CD4-positive, alpha-beta T cell treated with Interleukin-17A for 4 hours (primary cell): ENCODE measurements at regions not wholly inside any gene's neighbourhood (a gene's known extent, or its start where the extent isn't known, plus 50 kb on each side); places are given as distances from the start of the nearest gene placed in this dataset.
"Not testable (repeated sequence)": the region's sequence is repeated elsewhere in the genome, so short reads cannot be mapped to it uniquely, and the experiment has no call there.

Experiments used
- DNase-seq: peaks from one replicate; pipeline ENCODE4 v3.0.0-alpha.2; 2020; ENCODE audit warnings: mixed read lengths

DNA sequence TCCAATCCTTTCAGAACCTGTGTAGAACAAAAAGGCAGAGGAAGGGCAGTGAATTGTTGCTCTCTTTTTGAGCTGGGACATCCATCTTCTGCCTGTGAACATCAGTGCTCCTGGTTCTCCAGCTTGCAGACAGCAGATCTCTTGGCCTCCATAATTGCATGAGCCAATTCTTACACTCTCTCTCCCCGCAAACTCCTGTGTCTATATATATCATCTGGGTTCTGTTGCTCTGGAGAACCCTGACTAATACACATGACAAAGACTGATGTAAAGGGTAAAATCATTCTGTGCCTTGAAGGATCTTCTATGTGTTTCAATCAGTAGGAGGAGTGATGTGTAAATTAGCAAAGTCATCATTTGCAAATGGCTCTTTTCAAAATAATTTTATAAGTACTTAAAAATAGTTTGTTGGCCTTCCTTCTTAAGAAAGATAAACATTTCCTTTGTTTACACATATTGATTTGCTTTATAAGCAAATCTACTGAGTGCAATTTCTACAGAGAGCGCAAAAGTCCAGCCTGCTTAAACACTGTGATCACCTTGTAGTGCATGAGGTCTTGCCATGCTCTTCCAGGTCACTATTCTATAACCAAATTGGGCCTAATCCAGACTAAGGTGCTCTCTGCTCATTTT, 154.9 kb upstream of the ANKRD28 start:
- no peak for DNase-seq

DNA sequence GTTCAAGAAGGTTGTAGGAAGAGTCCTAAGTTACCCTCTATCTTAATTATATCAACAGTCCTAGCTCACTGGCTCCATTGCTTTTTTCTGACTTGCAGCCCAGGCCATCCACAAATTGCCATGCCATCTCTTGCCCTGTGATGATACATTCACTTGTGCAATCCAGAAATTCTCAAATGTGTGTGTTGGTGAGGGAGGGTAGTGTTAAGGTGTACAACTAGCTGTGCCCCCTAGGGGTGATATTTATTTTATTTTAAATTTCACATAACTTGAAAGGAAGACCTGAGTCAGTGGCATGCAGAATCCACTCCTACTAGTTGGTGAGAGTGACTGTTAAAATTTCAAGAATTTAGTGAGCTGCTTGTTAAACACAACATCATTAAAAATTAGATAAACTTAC, 156.1 kb upstream of the ANKRD28 start:
- DNase-seq: no peak

DNA sequence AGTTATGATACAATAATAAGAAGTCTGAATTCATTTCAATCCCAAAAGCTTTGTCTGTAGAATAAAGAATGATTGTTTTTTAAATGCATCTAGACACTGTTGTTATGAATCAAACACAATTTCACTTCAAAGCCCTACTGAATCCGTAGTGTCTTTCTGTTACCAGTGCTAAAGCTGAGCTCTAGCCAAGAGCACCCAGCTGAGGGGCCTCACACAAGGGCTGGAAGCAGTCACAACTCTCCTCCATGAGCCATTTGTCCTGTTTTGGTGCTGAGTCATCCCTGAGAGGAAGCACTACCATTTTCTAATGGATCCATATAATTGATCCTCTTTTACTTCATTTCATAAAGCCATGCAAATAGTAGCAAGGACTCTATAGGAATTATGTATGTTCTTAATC, 158.2 kb upstream of the ANKRD28 start:
- no peak for DNase-seq

DNA sequence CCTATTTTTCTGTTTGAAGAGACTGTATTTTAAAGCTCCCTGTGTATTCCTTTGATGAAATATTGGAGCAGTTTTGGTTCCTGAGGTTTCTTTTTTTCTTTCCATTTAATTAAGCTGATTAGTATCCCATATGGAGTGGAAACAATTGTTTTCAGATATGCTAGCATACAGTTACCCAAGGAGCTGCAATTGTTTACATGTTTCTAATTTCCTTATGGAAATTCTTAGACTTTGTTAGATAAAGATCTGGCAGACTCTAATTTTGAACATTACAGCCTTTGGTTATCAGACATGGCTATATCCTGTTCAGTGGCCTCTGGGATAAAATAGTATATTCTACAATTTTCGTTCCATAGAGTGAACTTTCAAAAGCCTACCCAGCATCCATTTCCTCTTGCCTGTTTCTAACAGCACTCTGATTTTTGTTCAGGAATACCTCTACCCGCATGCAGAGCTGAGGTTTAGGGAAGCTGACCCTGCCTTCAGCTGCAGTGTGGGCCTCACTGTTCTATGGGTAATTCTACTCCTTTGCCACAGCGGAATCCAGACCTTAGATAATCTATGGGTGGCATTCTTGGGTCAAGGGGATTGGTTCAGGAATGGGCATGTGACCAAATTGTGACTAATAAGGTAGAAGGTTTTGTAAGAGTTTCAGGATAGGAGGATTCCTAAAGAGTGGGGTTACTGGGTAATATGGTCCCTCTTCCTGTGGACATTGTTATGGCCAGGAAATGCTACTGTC, 161.1 kb upstream of the ANKRD28 start:
- no peak for DNase-seq

DNA sequence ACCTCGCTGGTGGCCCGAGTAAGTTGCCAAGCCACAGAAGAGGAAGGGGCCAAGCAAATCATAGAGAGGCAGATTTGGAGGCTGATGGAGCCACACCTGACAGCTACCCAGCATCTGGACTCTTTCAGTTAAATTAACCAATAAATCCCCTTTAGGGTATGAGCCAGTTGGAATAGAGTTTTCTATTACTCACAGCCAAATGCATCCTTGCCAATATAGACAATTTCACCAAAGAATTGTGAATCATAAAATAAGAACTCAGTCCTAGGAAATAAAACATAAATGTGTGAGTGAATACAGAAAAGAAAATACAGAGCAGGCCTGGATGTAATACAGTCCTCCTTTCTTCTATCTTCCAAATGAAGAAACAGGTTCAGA, 161.6 kb upstream of the ANKRD28 start:
- no peak for DNase-seq

DNA sequence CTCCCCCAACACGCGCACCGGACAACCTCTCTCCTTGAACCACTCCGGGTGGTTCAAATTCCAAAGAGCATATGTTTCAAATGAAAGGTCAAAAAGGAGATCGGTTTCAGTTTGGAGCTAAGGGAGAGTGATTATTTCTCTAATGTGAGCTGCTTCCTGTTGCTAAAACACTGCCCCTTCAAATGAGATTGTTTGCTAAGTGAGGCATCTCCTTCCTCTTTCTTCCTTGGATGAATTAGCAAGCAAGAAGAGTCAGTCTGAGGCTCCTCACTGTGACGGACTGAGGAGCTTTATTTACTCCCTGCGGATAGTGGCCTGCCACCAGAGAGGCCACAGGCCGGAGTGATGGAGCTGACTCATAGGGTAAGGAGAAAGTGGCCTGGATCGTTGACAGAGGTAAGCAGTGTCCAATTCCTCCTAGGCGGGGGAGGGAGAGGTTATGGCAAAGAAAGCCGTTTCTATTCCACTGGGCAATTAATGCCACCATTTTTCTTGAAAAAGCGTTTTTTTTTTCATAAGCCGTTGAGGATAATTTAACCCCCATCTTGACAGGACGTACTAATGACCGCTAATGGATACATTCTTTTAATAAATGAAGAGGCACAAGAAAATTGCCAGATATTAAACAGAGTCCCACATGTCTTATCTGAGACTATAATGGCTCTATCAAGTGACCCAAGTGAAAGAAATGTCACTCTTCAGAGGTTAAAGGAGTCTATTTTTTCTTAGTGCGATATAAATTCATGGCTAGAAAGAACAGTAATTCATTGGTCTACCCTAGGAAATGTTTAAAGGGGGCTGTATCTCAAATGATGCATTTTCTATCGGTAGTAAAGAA, 167.0 kb upstream of the ANKRD28 start:
- DNase-seq: no peak

DNA sequence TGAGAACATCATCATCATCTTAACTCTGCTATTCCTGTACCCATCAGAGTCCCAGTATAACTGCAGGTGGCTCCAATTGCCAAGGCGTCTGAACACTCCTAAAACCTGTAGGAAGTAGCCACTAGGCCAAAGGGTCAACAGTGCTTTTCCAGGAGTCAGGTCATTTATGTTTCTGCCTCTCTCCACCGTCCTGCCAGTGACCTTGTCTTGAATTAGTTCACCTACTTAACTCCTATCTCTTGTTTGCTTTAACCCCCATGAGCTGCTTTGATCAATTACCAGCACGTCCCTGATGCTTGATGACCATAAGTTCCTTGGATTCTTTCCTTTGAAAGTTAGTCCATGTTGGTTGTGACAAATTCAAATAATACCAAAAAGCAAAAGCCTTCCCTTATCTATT, 169.8 kb upstream of the ANKRD28 start:
- DNase-seq: no peak

DNA sequence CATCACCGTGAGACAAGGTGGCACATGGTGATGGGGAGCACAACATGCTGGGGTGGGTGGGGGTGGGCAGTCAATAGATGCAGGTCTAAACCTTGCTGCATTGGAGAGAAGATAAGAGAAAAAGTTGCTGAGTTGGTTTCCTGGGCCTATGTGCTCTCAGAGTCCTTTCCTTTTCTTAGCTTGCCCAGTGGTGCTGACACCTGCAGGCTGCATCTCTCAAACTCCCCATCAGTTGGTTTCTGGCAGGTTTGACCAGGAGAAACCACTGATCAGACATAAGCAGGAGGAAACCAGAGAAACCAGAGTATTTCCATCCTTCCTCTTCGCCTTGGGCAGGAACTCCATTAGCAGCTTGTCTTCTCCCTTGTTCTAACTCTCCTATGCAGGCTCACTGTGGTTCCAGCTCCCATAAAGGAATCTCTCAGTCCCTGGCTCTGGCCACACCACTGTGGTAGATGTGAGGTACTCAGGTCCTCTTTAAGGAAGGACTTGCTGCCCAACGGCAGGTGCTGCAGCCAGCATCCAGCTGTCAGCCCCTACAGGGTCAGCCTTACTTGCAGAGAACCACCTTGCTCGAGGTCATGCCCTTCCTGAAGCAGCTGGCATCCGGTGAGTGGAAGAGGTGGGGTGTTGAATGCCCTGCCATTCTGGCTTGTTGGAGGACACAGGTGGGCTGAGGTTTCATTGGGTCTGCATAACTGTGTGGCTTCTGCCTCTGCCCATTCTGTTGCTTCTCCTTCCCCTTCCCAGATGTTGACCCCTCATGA, 172.3 kb upstream of the ANKRD28 start:
- DNase-seq: no peak

DNA sequence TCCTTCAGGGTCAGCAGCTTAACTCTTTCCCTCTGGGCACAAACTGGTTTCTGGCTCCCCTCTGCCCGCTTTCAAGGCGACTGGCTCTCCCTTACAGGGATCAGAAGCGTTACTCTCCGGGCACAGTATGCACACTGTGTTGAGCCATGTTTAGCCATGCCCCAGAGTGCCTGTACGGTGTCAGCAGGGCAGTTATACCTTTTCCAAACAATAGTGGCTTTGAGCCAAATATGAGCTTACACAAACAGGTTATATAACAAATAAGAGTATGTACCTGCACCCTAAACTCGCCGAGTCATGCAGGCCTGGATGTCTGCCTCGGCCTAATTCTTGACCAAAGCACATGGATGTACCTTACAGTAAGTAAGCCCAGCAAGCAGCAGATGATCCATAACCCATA, 175.6 kb upstream of the ANKRD28 start:
- no peak for DNase-seq

DNA sequence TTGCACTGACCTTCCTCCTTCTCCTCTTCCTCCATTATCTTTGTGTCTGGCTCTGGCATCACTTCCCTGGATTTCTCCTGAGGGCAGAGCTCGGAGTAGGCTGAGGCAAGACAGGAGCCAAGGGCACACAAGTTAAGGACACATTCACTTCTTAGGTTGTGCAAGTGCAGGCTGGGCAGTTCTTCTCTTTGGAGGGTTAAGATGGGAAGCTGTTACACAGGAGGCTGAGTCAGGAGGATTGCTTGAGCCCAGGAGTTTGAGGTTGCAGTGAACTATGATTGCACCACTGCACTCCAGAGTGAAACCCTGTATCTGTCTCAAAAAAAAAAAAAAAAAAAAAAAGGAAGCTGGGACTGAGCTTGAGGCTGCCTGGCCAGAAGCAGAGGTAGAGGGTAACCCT, 176.2 kb upstream of the ANKRD28 start:
- DNase-seq: no peak

DNA sequence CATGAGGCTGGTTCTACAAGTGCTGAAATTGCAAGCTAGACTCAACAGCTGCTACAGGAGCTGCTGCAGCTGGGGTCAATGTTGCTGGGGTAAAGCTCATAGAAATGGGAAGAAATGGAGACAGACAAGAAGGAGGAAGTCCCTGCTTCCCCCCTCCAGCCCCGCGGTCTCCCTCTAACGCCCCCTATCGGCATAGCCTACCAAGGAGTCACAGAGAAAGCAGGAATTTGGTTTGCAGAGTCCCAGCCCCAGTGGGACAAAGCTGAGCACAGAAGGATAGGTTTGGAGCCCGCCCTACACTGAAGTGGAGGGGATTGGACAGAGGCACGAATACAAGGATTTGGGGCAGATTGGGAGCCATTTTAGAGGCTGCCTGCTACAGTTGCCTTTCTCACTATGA, 176.9 kb upstream of the ANKRD28 start:
- DNase-seq: no peak

DNA sequence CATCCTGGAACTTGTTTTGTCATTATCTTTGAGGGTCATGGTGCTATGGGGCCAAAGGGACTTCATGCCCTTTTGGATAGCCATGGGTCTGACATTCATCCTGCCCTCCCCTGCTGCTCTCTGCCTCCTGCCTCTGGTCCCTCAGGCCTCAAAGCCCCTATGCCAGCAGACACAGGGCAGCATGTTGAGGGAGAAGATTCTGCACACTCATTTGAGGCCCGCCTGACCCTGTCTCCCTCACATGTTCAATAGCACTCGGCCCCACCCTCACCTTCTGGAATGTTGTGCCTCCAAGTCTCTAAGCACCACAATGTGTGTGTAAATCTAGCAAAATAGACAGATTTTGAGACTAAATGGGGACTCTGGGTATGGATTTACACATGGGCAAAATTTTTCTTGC, 178.7 kb upstream of the ANKRD28 start:
- DNase-seq: no peak

DNA sequence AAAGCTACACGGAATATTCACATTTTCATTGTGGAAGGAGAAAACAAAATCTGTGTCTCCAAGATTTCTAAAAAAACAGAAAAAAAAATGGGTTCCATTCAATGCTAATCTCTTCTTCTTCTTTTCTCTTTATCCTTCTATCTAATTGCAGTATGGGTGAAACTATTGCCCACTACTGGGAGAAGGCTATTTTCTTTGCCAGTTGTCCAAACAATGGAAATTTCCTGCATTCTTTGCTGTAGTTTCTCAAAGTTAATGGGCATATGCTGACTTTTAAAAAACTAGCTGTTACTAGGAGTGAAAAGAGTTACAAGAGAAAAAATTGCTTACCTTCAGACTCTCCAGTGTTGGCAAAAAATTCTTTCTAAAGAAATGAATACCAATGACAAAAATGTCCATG, 179.3 kb upstream of the ANKRD28 start:
- no peak for DNase-seq

DNA sequence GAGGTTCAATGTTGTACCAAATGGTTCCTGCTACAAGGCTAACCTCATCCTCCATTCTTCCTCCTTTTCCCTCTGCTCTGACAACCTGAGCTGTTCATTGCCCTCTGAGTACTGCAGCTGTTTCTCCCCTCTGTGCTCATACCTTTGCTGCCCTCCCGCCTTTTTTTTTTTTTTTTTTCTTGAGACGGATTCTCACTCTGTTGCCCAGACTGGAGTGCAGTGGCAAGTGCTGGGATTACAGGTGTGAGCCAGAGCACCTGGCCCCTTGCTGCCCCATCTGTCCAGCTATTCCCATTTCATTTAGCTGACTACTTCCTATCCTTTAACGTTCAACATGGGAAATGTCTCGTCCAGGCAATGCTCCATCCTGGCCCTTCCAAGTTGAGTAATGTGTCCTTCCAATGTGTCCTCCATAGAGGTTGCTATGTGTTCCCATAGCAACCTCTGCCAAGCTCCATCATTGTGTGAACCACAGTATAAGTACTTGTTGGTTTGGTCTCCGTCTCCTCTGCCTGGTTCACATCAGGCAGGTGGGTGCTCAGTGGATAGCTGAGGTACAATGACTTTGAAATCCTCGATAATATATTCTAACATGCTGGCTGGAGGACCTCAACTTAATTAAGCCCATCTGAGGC, 179.9 kb upstream of the ANKRD28 start:
- DNase-seq: no peak

DNA sequence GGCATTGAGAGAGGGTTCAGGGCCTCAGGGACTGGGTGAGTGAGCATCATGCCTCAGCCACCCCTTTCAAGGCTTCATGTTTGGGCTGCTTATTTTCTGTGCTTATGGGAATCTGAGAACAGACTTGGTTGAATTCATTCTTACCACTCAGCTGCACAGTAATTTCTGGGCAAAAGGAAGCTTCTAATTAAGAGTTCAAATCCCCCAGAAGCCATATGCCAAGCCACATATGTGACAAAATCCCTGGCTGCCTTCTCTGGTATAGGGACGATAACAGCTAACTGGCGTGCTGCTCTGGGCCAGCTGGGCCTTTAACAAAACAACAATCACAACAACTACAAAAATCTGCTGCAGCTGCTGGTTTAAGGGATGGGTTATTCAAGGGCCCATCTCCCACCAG, 181.0 kb upstream of the ANKRD28 start:
- DNase-seq: no peak

DNA sequence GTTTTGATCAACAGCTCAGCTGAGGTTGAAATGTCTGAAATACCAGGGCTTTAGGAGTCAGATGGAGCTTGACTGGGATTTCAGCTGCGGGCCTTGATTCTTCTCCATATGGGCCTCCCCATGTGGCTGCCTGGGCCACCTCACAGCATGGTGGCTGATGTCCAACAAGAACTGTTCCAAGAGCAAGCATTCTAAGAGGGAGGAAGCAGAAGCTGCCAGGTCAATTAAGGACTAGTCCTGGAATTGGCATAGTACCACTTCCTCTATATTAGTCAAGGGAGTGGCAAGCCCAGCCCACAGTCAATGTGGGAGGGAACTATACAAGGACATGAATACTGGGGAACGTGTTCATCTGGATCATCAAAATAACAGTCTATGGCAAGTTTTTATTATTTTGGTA, 181.7 kb upstream of the ANKRD28 start:
- DNase-seq: no peak

DNA sequence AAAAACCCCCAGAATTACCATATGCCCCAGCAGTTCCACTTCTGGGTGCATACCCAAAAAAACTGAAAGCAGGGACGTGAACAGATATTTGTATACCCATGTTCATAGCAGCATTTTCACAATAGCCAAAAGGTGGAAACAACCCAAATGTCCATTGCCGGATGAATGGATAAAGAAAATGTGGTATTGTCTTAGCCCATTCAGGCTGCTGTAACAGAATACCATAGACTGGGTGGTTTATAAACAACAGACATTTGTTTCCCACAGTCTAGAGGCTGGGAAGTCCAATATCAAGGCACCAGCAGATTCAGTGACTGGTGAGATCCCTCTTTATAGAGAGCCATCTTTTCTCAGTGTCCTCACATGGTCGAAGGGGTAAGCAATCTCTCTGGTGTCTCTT, 182.1 kb upstream of the ANKRD28 start:
- DNase-seq: no peak

DNA sequence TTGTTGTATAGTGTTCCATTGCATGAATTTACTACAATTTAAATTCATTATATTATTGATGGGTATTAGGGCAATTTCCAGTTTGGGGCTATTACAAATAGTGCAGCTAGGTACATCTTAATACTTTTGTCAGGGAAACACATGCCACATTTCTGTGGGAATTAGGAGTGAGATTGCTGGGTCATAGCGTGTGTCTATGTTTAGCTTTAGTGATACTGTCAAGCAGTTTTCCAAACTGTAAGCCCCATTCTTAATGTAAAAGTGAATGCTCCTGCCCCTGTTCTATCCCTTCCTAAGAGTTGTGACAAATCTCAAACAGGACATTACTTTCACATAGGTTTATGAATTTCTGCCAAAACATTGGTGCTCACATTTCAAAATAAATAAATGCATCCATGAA, 184.5 kb upstream of the ANKRD28 start:
- no peak for DNase-seq

DNA sequence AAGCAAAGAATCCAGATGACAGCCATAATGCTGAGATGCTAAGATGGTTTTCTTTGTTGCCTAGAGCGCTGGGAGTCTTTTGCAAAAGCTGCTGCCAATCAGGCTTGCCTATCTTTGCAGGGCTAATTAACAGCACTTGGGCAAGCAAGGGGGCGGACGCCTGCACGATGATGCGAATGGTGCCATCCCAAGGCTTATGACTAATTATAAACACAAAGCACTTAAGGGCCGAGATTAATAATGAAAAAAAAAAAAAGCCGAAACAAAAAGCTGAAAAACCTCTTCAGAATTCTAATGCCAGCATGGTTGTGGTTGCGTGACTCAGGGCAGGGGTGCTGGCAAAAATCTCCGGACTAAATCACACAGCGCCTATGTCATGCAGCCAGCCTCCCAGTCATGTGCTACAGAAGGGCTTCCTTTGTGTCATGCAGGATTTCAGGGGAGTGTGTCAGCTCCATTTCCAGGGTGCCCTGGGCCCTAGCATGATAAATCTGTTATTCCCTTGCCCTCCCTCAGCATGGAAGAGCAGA, 185.0 kb upstream of the ANKRD28 start:
- DNase-seq: no peak

DNA sequence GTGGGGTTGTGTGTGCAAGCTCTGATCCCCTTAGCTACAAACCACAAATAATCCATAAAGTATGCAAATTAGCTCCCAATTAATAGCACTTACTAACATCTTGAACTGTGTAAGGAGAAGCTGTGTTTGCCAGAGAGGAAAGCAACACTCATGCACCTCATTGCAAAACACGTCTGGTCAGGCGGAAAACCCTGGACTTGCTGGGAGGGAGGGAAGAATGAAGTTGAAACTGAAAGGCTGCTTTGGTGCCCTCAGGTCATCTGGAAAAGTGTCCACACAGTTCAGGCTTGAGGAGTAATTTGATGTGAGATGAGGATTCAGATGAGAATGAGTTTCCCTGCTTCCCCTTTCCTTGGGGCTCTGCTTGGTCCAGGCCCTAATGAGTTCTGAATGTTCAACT, 185.5 kb upstream of the ANKRD28 start:
- DNase-seq: no peak

DNA sequence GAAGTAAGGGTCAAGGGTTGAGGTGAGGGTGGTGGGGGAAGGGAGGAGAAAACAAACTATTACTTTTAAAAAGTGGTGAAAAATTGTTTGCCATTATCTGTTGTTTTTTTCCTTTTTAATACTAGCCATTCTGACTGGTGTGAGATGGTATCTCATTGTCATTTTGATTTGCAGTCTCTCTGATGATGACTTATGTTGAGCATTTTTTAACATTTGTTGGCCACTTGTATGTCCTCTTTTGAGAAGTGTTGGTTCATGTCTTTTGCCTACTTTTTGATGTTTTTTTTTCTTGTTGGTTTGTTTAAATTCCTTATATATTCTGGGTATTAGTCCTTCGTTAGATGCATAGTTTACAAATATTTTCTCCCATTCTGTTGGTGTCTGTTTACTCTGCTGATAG, 185.9 kb upstream of the ANKRD28 start:
- no peak for DNase-seq

DNA sequence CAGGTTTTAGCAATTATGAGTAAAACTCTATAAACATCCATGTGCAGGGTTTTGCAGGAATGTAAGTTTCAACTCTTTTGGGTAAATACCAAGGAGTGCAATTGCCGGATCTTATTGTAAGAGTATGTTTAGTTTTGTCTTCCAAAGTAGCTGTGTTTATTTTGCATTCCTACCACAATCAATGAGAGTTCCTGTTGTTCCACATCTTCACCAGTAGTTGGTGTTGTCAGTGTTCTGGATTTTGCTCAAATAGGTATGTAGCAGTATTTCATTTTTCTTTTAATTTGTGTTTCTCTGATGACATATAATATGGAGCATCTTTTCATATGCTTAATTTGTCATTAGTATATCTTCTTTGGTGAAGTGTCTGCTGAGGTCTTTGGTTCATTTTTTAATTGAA, 185.1 kb upstream of the GALNT15 start:
- no peak for DNase-seq

DNA sequence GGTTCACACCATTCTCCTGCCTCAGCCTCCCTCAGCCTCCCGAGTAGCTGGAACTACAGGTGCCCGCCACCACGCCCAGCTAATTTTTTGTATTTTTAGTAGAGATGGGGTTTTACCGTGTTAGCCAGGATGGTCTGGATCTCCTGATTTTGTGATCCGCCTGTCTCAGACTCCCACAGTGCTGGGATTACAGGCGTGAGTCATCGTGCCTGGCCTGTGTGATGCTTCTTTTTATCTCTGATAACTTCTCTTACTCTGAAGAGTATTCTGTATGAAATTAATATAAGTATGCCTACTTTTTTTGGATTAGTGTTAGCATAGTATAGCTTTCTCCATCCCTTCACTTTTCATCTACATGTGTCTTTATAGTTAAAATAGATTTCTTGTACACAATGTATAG, 180.8 kb upstream of the GALNT15 start:
- not testable (repeated sequence) for DNase-seq
